K562 (cell line): ENCODE measurements at regions not wholly inside any gene's neighbourhood (a gene's known extent, or its start where the extent isn't known, plus 50 kb on each side); places are given as distances from the start of the nearest gene placed in this dataset.

Experiments used
- ATAC-seq: fragments of 200-7000 bp; cut with Tn5 transposase; 3 replicates; pipeline ENCODE4 v1.9.1; 2020; ENCODE audit warnings: moderate library complexity
- BruUV-seq: library from RNA; stranded (reverse); fragments of 400-500 nt; replicated peaks from 2 replicates; lab custom pipeline; 2021; lab: Mats Ljungman, UMichigan
- CTCF ChIA-PET: fragments of 300-600 bp; formaldehyde crosslinking; extraction: SDS; loops from one replicate; lab custom pipeline; 2021; ENCODE audit warnings: low intra/inter-chr PET ratio; lab: Yijun Ruan, JAX
- POLR2A ChIA-PET: fragments of 300-600, 350-650 bp; sonication (Branson Sonifier 250); formaldehyde crosslinking; extraction: SDS; loops from one replicate; lab custom pipeline; 2021; ENCODE audit warnings: antibody characterized with exemption, inconsistent platforms; lab: Yijun Ruan, JAX
- DNase-seq, 4 experiments: peaks; one replicate each; pipeline versions ENCODE4 v3.0.0 to v3.0.0-alpha.2; 2011 to 2018; ENCODE audit warnings: low spot score in 3 of 4, mixed read lengths in 3 of 4; ENCODE audit errors: extremely low read depth in 1 of 4
- FAIRE-seq: peaks from 2 replicates; lab custom pipeline; 2011; peaks lifted over from hg19 to GRCh38; lab: Jason Lieb, UNC
- H2AFZ ChIP-seq: 2 replicates; pipeline ENCODE4 v1.6.0; 2011; ENCODE audit warnings: low read depth, low read length, control low read depth, inconsistent platforms
- H3K27ac ChIP-seq: fragments of 200-600 bp; 3 replicates; pipeline ENCODE4 v1.8.0; 2011; ENCODE audit warnings: low read depth, mild to moderate bottlenecking, control low read depth, inconsistent platforms, low read length, moderate library complexity, mixed read lengths; ENCODE audit errors: extremely low read depth
- H3K27me3 ChIP-seq, 2 experiments: fragments of 300-600 bp in 1 of 2; 2 replicates in 1 of 2; 3 replicates in 1 of 2; pipeline versions ENCODE4 v1.6.0 to v1.8.0; 2011; ENCODE audit warnings: inconsistent platforms in 2 of 2, low read length in 2 of 2, mild to moderate bottlenecking in 1 of 2, mixed read lengths in 1 of 2, moderate library complexity in 1 of 2; ENCODE audit not compliant: control insufficient read depth in 2 of 2, insufficient read depth in 2 of 2
- H3K36me3 ChIP-seq: fragments of 300-600 bp; 3 replicates; pipeline ENCODE4 v1.8.0; 2011; ENCODE audit warnings: mild to moderate bottlenecking, low read length, inconsistent platforms; ENCODE audit not compliant: control insufficient read depth, insufficient read depth
- H3K4me1 ChIP-seq, 2 experiments: fragments of 200-600 bp in 1 of 2; replicated peaks in 1 of 2; 2 replicates in 1 of 2; 3 replicates in 1 of 2; pipeline versions ENCODE4 v1.5.1 to v1.8.0; 2011; ENCODE audit warnings: inconsistent platforms in 2 of 2, low read length in 2 of 2, mild to moderate bottlenecking in 1 of 2, mixed read lengths in 1 of 2, moderate library complexity in 1 of 2; ENCODE audit not compliant: control insufficient read depth in 2 of 2, insufficient read depth in 2 of 2
- H3K4me2 ChIP-seq: 2 replicates; pipeline ENCODE4 v1.6.1; 2011; ENCODE audit warnings: low read length, control low read depth, inconsistent platforms, mixed read lengths; ENCODE audit not compliant: insufficient read depth
- H3K4me3 ChIP-seq: fragments of 200-600 bp; sonication (generic), shearing (Covaris generic); 2 replicates; pipeline ENCODE4 v1.5.1; 2016; ENCODE audit warnings: control low read depth, inconsistent platforms
- H3K79me2 ChIP-seq: fragments of 200-600 bp; 3 replicates; pipeline ENCODE4 v1.8.0; 2011; ENCODE audit warnings: low read length, inconsistent platforms; ENCODE audit not compliant: control insufficient read depth, insufficient read depth
- H3K9ac ChIP-seq, 2 experiments: 2 replicates each; pipeline versions ENCODE4 v1.6.0 to v1.6.1; 2011; ENCODE audit warnings: low read depth in 2 of 2, low read length in 2 of 2, control low read depth in 1 of 2, inconsistent platforms in 1 of 2, mild to moderate bottlenecking in 1 of 2, mixed read lengths in 1 of 2; ENCODE audit not compliant: insufficient read depth in 1 of 2
- H3K9me1 ChIP-seq: one replicate; pipeline ENCODE4 v1.6.0; 2011; ENCODE audit warnings: inconsistent platforms, mild to moderate bottlenecking, low read length, moderate library complexity; ENCODE audit not compliant: control insufficient read depth, insufficient read depth
- H3K9me3 ChIP-seq: replicated peaks from 2 replicates; pipeline ENCODE4 v1.5.1; 2011; ENCODE audit warnings: low read depth, low read length, inconsistent platforms; ENCODE audit not compliant: control insufficient read depth, insufficient read depth
- H4K20me1 ChIP-seq: replicated peaks from 2 replicates; pipeline ENCODE4 v1.6.1; 2011; ENCODE audit warnings: low read length, inconsistent platforms, mixed read lengths; ENCODE audit not compliant: control insufficient read depth, insufficient read depth
- CBFA2T2 ChIP-seq: fragments of 450-650 bp; conservative IDR thresholded peaks from 2 replicates; pipeline ENCODE4 v1.6.1; 2017; ENCODE audit warnings: mild to moderate bottlenecking
- FOXA3 ChIP-seq, 2 experiments: fragments of 450-650 bp in 1 of 2; sonication (generic) in 1 of 2; formaldehyde crosslinking; IDR thresholded peaks in 1 of 2; conservative IDR thresholded peaks in 1 of 2; 2 replicates each; pipeline versions ENCODE4 v1.4.0 to v1.8.0; 2020 to 2022; ENCODE audit warnings: mild to moderate bottlenecking in 2 of 2, missing genetic modification reagents in 1 of 2
- KDM2B ChIP-seq: fragments of 250-450 bp; sonication (Bioruptor Pico); IDR thresholded peaks from 2 replicates; pipeline ENCODE4 v1.8.0; 2021; ENCODE audit warnings: mild to moderate bottlenecking, moderate library complexity
- KLF10 ChIP-seq: fragments of 250-450 bp; sonication (Bioruptor Pico); IDR thresholded peaks from 2 replicates; pipeline ENCODE4 v1.6.1; 2021; ENCODE audit warnings: matching md5 sums
- MAFG ChIP-seq: fragments of 450-650 bp; conservative IDR thresholded peaks from 2 replicates; pipeline ENCODE4 v1.6.1; 2016; ENCODE audit warnings: missing genetic modification characterization, missing compliant biosample characterization
- MIER1 ChIP-seq: fragments of 450-650 bp; IDR thresholded peaks from 2 replicates; pipeline ENCODE4 v1.6.1; 2016; ENCODE audit warnings: antibody characterized with exemption, mild to moderate bottlenecking, low read depth
- STAG1 ChIP-seq: sonication (generic); formaldehyde crosslinking; IDR thresholded peaks from 2 replicates; pipeline ENCODE4 v1.5.0; 2020; ENCODE audit warnings: missing genetic modification reagents, borderline replicate concordance
- ZBTB17 ChIP-seq: fragments of 450-650 bp; formaldehyde crosslinking; IDR thresholded peaks from 2 replicates; pipeline ENCODE4 v1.4.0; 2020; ENCODE audit warnings: mild to moderate bottlenecking
- ZFP36 ChIP-seq: fragments of 150-350 bp; IDR thresholded peaks from 2 replicates; pipeline ENCODE4 v1.6.1; 2018; ENCODE audit warnings: low read length, low read depth; ENCODE audit not compliant: partially characterized antibody
- ZNF146 ChIP-seq: IDR thresholded peaks from one replicate; pipeline ENCODE4 v1.6.1; 2018; ENCODE audit warnings: missing compliant biosample characterization; ENCODE audit not compliant: unreplicated experiment
- ZNF780A ChIP-seq: fragments of 250-450 bp; sonication (Bioruptor Pico); IDR thresholded peaks from 2 replicates; pipeline ENCODE4 v1.5.0; 2021; ENCODE audit warnings: mild to moderate bottlenecking
- ZNF79 ChIP-seq: fragments of 250-450 bp; sonication (Bioruptor Pico); IDR thresholded peaks from 2 replicates; pipeline ENCODE4 v1.4.0; 2020; ENCODE audit warnings: low read depth, mild to moderate bottlenecking, moderate library complexity
- WGBS: fragments of 100-300 bp; shearing (Covaris generic); methylation state at CpG from one replicate; pipeline ENCODE4 v1.1.6; 2016; ENCODE audit warnings: low coverage, mixed read lengths; ENCODE audit not compliant: insufficient coverage; ENCODE audit errors: missing lambda C conversion rate; 5-methylcytosine and 5-hydroxymethylcytosine counted together
- in situ Hi-C: fragments of 300-500 bp; cut with MboI; formaldehyde crosslinking; loops from 4 replicates; pipeline ENCODE4 v1.15.0; 2018; ENCODE audit warnings: inconsistent platforms, mixed read lengths
- intact Hi-C: fragments of 100-400 bp; cut with micrococcal nuclease; formaldehyde crosslinking; loops from 2 replicates; pipeline ENCODE4 v1.14.2; 2022
- TF ChIP-seq, protein P1 (sequence below): fragments of 200-800 bp; sonication (Bioruptor generic); IDR thresholded peaks from 2 replicates; pipeline ENCODE4 v1.6.1; 2017; ENCODE audit warnings: missing genetic modification characterization, missing compliant biosample characterization
- TF ChIP-seq, protein P2 (sequence below): fragments of 250-450 bp; sonication (Bioruptor Pico); IDR thresholded peaks from 2 replicates; pipeline ENCODE4 v1.8.0; 2021; ENCODE audit warnings: borderline replicate concordance, mild to moderate bottlenecking, moderate library complexity; ENCODE audit not compliant: poor library complexity, severe bottlenecking
- TF ChIP-seq, protein P3 (sequence below): fragments of 450-650 bp; formaldehyde crosslinking; IDR thresholded peaks from 2 replicates; pipeline ENCODE4 v1.4.0; 2022; ENCODE audit warnings: missing genetic modification characterization
- TF ChIP-seq, protein P4 (sequence below), 2 experiments: IDR thresholded peaks in 1 of 2; conservative IDR thresholded peaks in 1 of 2; 2 replicates each; pipeline ENCODE4 v1.6.1; 2016; ENCODE audit warnings: low read depth in 2 of 2, mild to moderate bottlenecking in 1 of 2, missing compliant biosample characterization in 1 of 2, missing genetic modification characterization in 1 of 2, moderate library complexity in 1 of 2
- TF ChIP-seq, protein P5 (sequence below): sonication (generic); formaldehyde crosslinking; IDR thresholded peaks from 2 replicates; pipeline ENCODE4 v1.9.0; 2022; ENCODE audit warnings: mild to moderate bottlenecking, missing genetic modification reagents

DNA sequence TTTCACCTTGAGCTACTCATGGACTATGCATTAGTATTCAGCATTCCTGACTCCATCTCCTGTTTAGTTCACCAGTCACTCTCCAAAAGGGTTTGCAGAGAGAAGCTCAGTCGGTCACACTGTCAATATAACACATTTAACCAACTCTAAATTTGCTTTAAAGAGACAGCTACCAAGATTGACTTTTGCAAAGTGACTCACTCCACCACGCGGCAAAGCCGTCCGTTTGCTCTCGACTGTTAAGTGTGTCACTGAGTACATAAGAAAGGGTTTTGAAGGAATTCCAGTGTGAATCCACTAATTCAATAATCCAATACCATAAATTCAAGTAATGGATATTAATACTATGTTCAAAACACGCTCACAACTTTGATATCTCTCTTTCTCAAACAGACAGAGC, 1006.7 kb upstream of the NR2F2 start:
- Histone ChIP-seq H2AFZ (no peak overlapping the region), H3K4me2 (no peak overlapping the region), H3K27ac (no peak overlapping the region), H4K20me1 (no peaks in the 10 kb centered on the region), H3K79me2 (no peaks in the 10 kb centered on the region), H3K9me3 (no peaks in the 10 kb centered on the region), H3K9ac (no peak overlapping the region), H3K4me1 (peaks cover 0 to 6% of the 10 kb centered on the region in 2 experiments; a peak in 1 of 5 replicates), H3K36me3 (no peaks in the 10 kb centered on the region), H3K27me3 (peaks cover 14 to 22% of the 10 kb centered on the region in 2 experiments; a peak in 4 of 5 replicates), H3K9me1 (no peaks in the 10 kb centered on the region), H3K4me3 (no peak overlapping the region)
- in situ Hi-C loops = no loop called here
- intact Hi-C loops = no loop called here
- no TSS peak for BruUV-seq
- no peak for DNase-seq
- WGBS = 7% methylated on average over 7 of the region's 7 CpGs
- no peak for FAIRE-seq
- ChIA-PET POLR2A (no interaction called here), CTCF (interaction anchor here (0.7 kb wide), 1 partner anchor 724 kb away, joined by 3 read pairs; no protein-coding TSS in a partner anchor)
- ATAC-seq = no peak
- TF ChIP-seq MIER1 = no peak
- TF ChIP-seq MAFG (tag) = no peak
- no peak for TF ChIP-seq ZNF780A
- TF ChIP-seq, protein P1, sequence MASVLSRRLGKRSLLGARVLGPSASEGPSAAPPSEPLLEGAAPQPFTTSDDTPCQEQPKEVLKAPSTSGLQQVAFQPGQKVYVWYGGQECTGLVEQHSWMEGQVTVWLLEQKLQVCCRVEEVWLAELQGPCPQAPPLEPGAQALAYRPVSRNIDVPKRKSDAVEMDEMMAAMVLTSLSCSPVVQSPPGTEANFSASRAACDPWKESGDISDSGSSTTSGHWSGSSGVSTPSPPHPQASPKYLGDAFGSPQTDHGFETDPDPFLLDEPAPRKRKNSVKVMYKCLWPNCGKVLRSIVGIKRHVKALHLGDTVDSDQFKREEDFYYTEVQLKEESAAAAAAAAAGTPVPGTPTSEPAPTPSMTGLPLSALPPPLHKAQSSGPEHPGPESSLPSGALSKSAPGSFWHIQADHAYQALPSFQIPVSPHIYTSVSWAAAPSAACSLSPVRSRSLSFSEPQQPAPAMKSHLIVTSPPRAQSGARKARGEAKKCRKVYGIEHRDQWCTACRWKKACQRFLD (CRISPR knock-in tag) = no peak
- TF ChIP-seq KLF10 (CRISPR knock-in tag) = no peak
- TF ChIP-seq, protein P2, sequence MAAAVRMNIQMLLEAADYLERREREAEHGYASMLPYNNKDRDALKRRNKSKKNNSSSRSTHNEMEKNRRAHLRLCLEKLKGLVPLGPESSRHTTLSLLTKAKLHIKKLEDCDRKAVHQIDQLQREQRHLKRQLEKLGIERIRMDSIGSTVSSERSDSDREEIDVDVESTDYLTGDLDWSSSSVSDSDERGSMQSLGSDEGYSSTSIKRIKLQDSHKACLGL (CRISPR knock-in tag) = no peak
- TF ChIP-seq, protein P3, sequence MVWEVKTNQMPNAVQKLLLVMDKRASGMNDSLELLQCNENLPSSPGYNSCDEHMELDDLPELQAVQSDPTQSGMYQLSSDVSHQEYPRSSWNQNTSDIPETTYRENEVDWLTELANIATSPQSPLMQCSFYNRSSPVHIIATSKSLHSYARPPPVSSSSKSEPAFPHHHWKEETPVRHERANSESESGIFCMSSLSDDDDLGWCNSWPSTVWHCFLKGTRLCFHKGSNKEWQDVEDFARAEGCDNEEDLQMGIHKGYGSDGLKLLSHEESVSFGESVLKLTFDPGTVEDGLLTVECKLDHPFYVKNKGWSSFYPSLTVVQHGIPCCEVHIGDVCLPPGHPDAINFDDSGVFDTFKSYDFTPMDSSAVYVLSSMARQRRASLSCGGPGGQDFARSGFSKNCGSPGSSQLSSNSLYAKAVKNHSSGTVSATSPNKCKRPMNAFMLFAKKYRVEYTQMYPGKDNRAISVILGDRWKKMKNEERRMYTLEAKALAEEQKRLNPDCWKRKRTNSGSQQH (CRISPR knock-in tag) = no peak
- TF ChIP-seq ZNF79 (CRISPR knock-in tag) = no peak
- no peak for TF ChIP-seq ZBTB17
- TF ChIP-seq ZNF146 (CRISPR knock-in tag) = no peak
- TF ChIP-seq, protein P4, sequence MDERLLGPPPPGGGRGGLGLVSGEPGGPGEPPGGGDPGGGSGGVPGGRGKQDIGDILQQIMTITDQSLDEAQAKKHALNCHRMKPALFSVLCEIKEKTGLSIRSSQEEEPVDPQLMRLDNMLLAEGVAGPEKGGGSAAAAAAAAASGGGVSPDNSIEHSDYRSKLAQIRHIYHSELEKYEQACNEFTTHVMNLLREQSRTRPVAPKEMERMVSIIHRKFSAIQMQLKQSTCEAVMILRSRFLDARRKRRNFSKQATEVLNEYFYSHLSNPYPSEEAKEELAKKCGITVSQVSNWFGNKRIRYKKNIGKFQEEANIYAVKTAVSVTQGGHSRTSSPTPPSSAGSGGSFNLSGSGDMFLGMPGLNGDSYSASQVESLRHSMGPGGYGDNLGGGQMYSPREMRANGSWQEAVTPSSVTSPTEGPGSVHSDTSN (CRISPR knock-in tag; IDR thresholded peaks at IDR 0.05; ENCODE audit: low read depth) = no peak
- TF ChIP-seq, protein P4 (tag; conservative IDR thresholded peaks at IDR 0.05; ENCODE audit: low read depth) = no peak
- TF ChIP-seq FOXA3 (CRISPR knock-in tag; conservative IDR thresholded peaks at IDR 0.05 in 1 of 2, IDR thresholded peaks at IDR 0.05 in 1 of 2) = no peak
- no peak for TF ChIP-seq CBFA2T2
- no peak for TF ChIP-seq KDM2B
- no peak for TF ChIP-seq ZFP36
- TF ChIP-seq, protein P5, sequence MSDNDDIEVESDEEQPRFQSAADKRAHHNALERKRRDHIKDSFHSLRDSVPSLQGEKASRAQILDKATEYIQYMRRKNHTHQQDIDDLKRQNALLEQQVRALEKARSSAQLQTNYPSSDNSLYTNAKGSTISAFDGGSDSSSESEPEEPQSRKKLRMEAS (CRISPR knock-in tag) = no peak
- TF ChIP-seq STAG1 (CRISPR knock-in tag) = no peak
